ENCODE measurements at regions not wholly inside any gene's neighbourhood (a gene's known extent, or its start where the extent isn't known, plus 50 kb on each side); places are given as distances from the start of the nearest gene placed in this dataset.

DNA sequence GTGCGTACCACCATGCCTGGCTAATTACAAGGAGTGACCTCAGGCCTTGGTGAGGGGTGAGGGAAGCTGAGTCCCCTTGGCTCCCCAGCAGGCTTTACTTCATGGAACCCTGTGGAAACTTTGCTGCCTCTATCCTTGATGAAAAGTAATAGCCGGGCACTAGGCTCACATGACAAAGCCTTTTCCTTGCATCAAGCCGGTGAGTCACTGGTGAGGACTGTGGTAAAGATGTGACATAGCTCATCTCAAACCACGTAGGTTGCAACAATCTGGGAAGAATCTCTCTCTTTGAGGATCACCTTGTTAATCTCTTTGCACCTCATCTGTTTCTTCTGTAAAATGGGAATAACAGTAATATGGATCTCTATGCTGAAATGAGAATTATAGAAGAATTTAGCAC is 116.3 kb upstream of the SLC25A48 start:
- Histone ChIP-seq H3K23me2 (ENCODE audit: low read depth, low read length) (no peaks in the 10 kb centered on the region), H4K20me1 (replicated peaks in 1 of 2; ENCODE audit: control insufficient read depth in 1 of 2, insufficient read depth in 2 of 2, low read length in 2 of 2) (no peaks in the 10 kb centered on the region), H3K23ac (ENCODE audit: insufficient read length) (no peak overlapping the region), H3K79me1 (ENCODE audit: low read depth, low read length) (no peaks in the 10 kb centered on the region), H3K27ac (ENCODE audit: low read depth, low read length) (no peak overlapping the region), H3K4me1 (replicated peaks in 1 of 4; ENCODE audit: control insufficient read depth in 3 of 4, insufficient read depth in 4 of 4, low read length in 3 of 4) (no peaks in the 10 kb centered on the region), H3K9ac (replicated peaks in 1 of 4; ENCODE audit: extremely low read depth in 1 of 4, low read depth in 3 of 4, low read length in 3 of 4) (no peak overlapping the region), H3K9me3 (ENCODE audit: insufficient read depth in 2 of 2, low read depth in 1 of 2, low read length in 1 of 2) (no peaks in the 10 kb centered on the region), H2BK20ac (ENCODE audit: low read length) (no peak overlapping the region), H2BK15ac (ENCODE audit: low read length) (no peak overlapping the region), H4K5ac (ENCODE audit: insufficient read length, low read depth, low read length) (no peak overlapping the region), H3K4me2 (ENCODE audit: insufficient read depth in 1 of 2, low read depth in 2 of 2, low read length in 2 of 2) (no peak overlapping the region), H3K27me3 (replicated peaks in 1 of 4; ENCODE audit: control insufficient read depth in 3 of 4, extremely low read depth in 1 of 4, insufficient read depth in 3 of 4, low read length in 3 of 4) (no peaks in the 10 kb centered on the region; a peak in 1 of 7 replicates), H2BK12ac (ENCODE audit: low read depth, low read length) (no peak overlapping the region), H3K36me3 (ENCODE audit: control insufficient read depth in 2 of 4, insufficient read depth in 4 of 4, low read length in 3 of 4) (no peaks in the 10 kb centered on the region), H3K56ac (replicated peaks; ENCODE audit: insufficient read length, low read depth, low read length) (no peak overlapping the region), H3K14ac (ENCODE audit: insufficient read length) (no peak overlapping the region), H3K4ac (replicated peaks; ENCODE audit: insufficient read length, low read depth, low read length) (no peak overlapping the region), H2BK120ac (replicated peaks; ENCODE audit: low read depth, low read length) (no peak overlapping the region), H3K79me2 (ENCODE audit: control insufficient read depth in 1 of 2, insufficient read depth in 2 of 2, low read length in 2 of 2) (no peaks in the 10 kb centered on the region), H3K18ac (ENCODE audit: extremely low read depth, low read length) (no peak overlapping the region), H4K91ac (replicated peaks; ENCODE audit: insufficient read length, low read length) (no peak overlapping the region), H2AFZ (ENCODE audit: low read length) (no peak overlapping the region), H2AK5ac (ENCODE audit: low read depth, low read length) (no peak overlapping the region), H3K4me3 (ENCODE audit: extremely low read depth in 1 of 4, insufficient read depth in 2 of 4, low read depth in 3 of 4, low read length in 4 of 4) (no peak overlapping the region), H2BK5ac (ENCODE audit: low read depth, low read length) (no peak overlapping the region), H4K8ac (ENCODE audit: extremely low read depth, insufficient read depth, low read length) (no peak overlapping the region)
- ChIA-PET POLR2A (ENCODE audit: partially characterized antibody) (no interaction called here), CTCF (ENCODE audit: partially characterized antibody) (interaction anchor here (1.0 kb wide), 2 partner anchors 11 to 113 kb away, joined by 3 read pairs; no protein-coding TSS in a partner anchor)
- FAIRE-seq: no peak
- TF ChIP-seq CHD2 (IDR thresholded peaks at IDR 0.05; ENCODE audit: low read length) (no peak), TEAD4 (IDR thresholded peaks at IDR 0.05; ENCODE audit: low read depth, low read length) (no peak), KDM5A (IDR thresholded peaks at IDR 0.05; ENCODE audit: low read length) (no peak), NANOG (IDR thresholded peaks at IDR 0.05; ENCODE audit: insufficient read depth, low read depth, low read length, poor library complexity, severe bottlenecking) (no peak), GTF2F1 (IDR thresholded peaks at IDR 0.05; ENCODE audit: borderline replicate concordance, low read depth, low read length) (no peak), MAFK (IDR thresholded peaks at IDR 0.05; ENCODE audit: low read depth, low read length) (no peak), TAF1 (IDR thresholded peaks at IDR 0.05; ENCODE audit: low read depth, low read length) (no peak), SIRT6 (IDR thresholded peaks at IDR 0.05; ENCODE audit: low read length) (no peak), CREB1 (IDR thresholded peaks at IDR 0.05) (no peak), TAF7 (optimal IDR thresholded peaks at IDR 0.05; ENCODE audit: borderline replicate concordance, low read depth, low read length) (no peak)
- WGBS, 2 experiments (ENCODE audit: extremely low coverage in 1 of 2, insufficient coverage in 1 of 2, insufficient read length in 1 of 2, insufficient replicate concordance in 2 of 2, low coverage in 1 of 2, low lambda C conversion rate in 2 of 2, missing lambda C conversion rate in 1 of 2): 89% methylated on average over 4 of the region's 4 CpGs; no CpG with 5 or more reads in 1 of the 2 experiments
- no peak for DNase-seq (ENCODE audit: low read depth in 1 of 2, low spot score in 2 of 2)

Measured in H1 (cell line).